SK-N-SH treated with all-trans-retinoic acid at 6 μM for 48 hours (cell line): ENCODE measurements at regions not wholly inside any gene's neighbourhood (a gene's known extent, or its start where the extent isn't known, plus 50 kb on each side); places are given as distances from the start of the nearest gene placed in this dataset.

Source experiments
- ATAC-seq: fragments of 200-7000 bp; cut with Tn5 transposase; 3 replicates; pipeline ENCODE4 v1.9.1; 2020; ENCODE audit warnings: mild to moderate bottlenecking, moderate library complexity
- BACH2 ChIP-seq: fragments of 250-450 bp; sonication (Bioruptor Pico); IDR thresholded peaks from 2 replicates; pipeline ENCODE4 v1.9.0; 2021; ENCODE audit warnings: mild to moderate bottlenecking, borderline replicate concordance
- CSDC2 ChIP-seq: fragments of 250-450 bp; sonication (Bioruptor Pico); IDR thresholded peaks from 2 replicates; pipeline ENCODE4 v1.5.0; 2020; ENCODE audit warnings: mild to moderate bottlenecking, moderate library complexity
- ESRRG ChIP-seq: fragments of 250-450 bp; sonication (Bioruptor Pico); IDR thresholded peaks from 2 replicates; pipeline ENCODE4 v1.6.1; 2021; ENCODE audit warnings: mild to moderate bottlenecking
- ISL1 ChIP-seq: fragments of 250-450 bp; sonication (Bioruptor Pico); IDR thresholded peaks from 2 replicates; pipeline ENCODE4 v2.1.2; 2022; ENCODE audit warnings: mild to moderate bottlenecking, moderate library complexity
- OSR1 ChIP-seq: fragments of 250-450 bp; sonication (Bioruptor Pico); IDR thresholded peaks from 2 replicates; pipeline ENCODE4 v1.8.0; 2022; ENCODE audit warnings: moderate library complexity, mild to moderate bottlenecking, inconsistent platforms
- PPARA ChIP-seq: fragments of 250-450 bp; sonication (Bioruptor Pico); IDR thresholded peaks from 2 replicates; pipeline ENCODE4 v1.5.0; 2020; ENCODE audit warnings: mild to moderate bottlenecking, borderline replicate concordance
- RARB ChIP-seq: fragments of 250-450 bp; sonication (Bioruptor Pico); IDR thresholded peaks from 2 replicates; pipeline ENCODE4 v1.8.0; 2021; ENCODE audit warnings: mild to moderate bottlenecking, moderate library complexity
- SNAI2 ChIP-seq: fragments of 250-450 bp; sonication (Bioruptor Pico); IDR thresholded peaks from 2 replicates; pipeline ENCODE4 v1.5.0; 2020; ENCODE audit warnings: mild to moderate bottlenecking, moderate library complexity
- TCF4 ChIP-seq: fragments of 250-450 bp; sonication (Bioruptor Pico); IDR thresholded peaks from 2 replicates; pipeline ENCODE4 v1.8.0; 2021; ENCODE audit warnings: mild to moderate bottlenecking, moderate library complexity, borderline replicate concordance
- TOX ChIP-seq: fragments of 250-450 bp; sonication (Bioruptor Pico); IDR thresholded peaks from 2 replicates; pipeline ENCODE4 v1.8.0; 2021; ENCODE audit warnings: mild to moderate bottlenecking, moderate library complexity, borderline replicate concordance
- ZC3H10 ChIP-seq: fragments of 250-450 bp; sonication (Bioruptor Pico); IDR thresholded peaks from 2 replicates; pipeline ENCODE4 v1.5.1; 2021; ENCODE audit warnings: mild to moderate bottlenecking, moderate library complexity
- ZFP3 ChIP-seq: fragments of 250-450 bp; sonication (Bioruptor Pico); IDR thresholded peaks from 2 replicates; pipeline ENCODE4 v1.5.0; 2020; ENCODE audit warnings: mild to moderate bottlenecking, moderate library complexity
- ZFP30 ChIP-seq: fragments of 450-650 bp; formaldehyde crosslinking; IDR thresholded peaks from 2 replicates; pipeline ENCODE4 v1.5.0; 2022; ENCODE audit warnings: mild to moderate bottlenecking, moderate library complexity
- ZNF565 ChIP-seq: fragments of 450-650 bp; formaldehyde crosslinking; conservative IDR thresholded peaks from 2 replicates; pipeline ENCODE4 v1.5.0; 2020; ENCODE audit warnings: low read depth, mild to moderate bottlenecking, moderate library complexity
- ZNF70 ChIP-seq: fragments of 450-650 bp; formaldehyde crosslinking; IDR thresholded peaks from 2 replicates; pipeline ENCODE4 v1.5.0; 2020; ENCODE audit warnings: mild to moderate bottlenecking, moderate library complexity
- TF ChIP-seq, protein P1 (sequence below): fragments of 250-450 bp; sonication (Bioruptor Pico); IDR thresholded peaks from 2 replicates; pipeline ENCODE4 v1.5.0; 2020; ENCODE audit warnings: mild to moderate bottlenecking, moderate library complexity
- TF ChIP-seq, protein P2 (sequence below): fragments of 250-450 bp; sonication (Bioruptor Pico); IDR thresholded peaks from 2 replicates; pipeline ENCODE4 v1.5.1; 2020; ENCODE audit warnings: low read depth, mild to moderate bottlenecking, moderate library complexity
- TF ChIP-seq, protein P3 (sequence below): fragments of 250-450 bp; sonication (Bioruptor Pico); IDR thresholded peaks from 2 replicates; pipeline ENCODE4 v1.8.0; 2020; ENCODE audit warnings: mild to moderate bottlenecking, moderate library complexity, borderline replicate concordance
- TF ChIP-seq, protein P4 (sequence below): fragments of 250-450 bp; sonication (Bioruptor Pico); IDR thresholded peaks from 2 replicates; pipeline ENCODE4 v1.8.0; 2021; ENCODE audit warnings: low read depth, mild to moderate bottlenecking, moderate library complexity, borderline replicate concordance
- TF ChIP-seq, protein P5 (sequence below): fragments of 250-450 bp; sonication (Bioruptor Pico); IDR thresholded peaks from 2 replicates; pipeline ENCODE4 v1.5.1; 2021; ENCODE audit warnings: mild to moderate bottlenecking, moderate library complexity

DNA sequence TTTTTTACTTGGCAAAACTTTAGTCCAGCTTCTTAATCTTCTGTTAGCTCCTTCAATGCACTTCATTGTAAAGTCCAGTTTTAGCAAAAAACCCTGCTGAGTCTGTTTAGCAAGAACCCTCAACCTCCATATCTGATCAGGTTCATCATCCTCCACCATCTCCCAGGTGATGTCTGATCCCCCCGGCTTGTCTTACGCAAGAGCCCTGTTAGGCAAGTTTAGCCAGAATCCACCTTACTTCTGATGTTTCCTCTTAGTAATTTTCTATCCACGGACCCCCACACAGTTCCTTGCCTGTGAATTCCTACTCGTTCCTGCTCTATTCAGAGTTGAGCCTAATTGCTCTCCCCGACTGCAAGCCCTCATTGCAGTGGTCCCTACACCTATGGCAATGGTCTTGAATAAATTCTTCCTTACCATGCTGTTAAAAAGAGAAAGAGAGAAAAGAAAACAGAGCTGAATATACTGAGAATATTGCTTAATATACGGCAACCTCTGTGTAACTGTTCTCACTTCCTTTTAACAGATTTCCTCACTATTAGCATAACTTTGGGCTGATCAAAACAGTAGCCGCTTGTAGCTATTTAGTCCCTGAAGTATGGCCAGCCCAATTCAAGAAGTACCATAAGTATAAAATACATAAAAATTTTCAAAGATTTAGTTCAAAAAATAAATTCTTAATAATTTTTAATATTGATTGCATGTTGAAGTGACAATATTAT is 78.7 kb upstream of the MME start (continued):
- TF ChIP-seq, protein P1, sequence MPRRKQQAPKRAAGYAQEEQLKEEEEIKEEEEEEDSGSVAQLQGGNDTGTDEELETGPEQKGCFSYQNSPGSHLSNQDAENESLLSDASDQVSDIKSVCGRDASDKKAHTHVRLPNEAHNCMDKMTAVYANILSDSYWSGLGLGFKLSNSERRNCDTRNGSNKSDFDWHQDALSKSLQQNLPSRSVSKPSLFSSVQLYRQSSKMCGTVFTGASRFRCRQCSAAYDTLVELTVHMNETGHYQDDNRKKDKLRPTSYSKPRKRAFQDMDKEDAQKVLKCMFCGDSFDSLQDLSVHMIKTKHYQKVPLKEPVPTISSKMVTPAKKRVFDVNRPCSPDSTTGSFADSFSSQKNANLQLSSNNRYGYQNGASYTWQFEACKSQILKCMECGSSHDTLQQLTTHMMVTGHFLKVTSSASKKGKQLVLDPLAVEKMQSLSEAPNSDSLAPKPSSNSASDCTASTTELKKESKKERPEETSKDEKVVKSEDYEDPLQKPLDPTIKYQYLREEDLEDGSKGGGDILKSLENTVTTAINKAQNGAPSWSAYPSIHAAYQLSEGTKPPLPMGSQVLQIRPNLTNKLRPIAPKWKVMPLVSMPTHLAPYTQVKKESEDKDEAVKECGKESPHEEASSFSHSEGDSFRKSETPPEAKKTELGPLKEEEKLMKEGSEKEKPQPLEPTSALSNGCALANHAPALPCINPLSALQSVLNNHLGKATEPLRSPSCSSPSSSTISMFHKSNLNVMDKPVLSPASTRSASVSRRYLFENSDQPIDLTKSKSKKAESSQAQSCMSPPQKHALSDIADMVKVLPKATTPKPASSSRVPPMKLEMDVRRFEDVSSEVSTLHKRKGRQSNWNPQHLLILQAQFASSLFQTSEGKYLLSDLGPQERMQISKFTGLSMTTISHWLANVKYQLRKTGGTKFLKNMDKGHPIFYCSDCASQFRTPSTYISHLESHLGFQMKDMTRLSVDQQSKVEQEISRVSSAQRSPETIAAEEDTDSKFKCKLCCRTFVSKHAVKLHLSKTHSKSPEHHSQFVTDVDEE (CRISPR knock-in tag) = no peak
- no peak for TF ChIP-seq ESRRG (CRISPR knock-in tag)

DNA sequence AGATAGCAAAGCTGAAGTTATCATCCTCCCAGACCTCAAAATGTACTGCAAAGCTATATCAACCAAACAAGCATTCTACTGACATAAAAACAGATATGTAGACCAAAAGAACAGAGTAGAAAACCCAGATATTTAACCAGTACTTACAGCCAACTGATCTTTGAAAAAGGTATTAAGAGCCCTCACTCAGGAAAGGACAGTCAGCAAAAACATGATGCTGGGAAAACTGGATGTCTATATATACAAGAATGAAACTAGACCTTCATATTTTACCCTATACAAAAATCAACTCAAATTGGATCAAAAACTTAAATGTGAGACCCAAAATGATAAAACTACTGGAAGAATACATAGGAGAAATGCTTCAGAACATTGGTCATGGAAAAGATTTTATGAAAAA is 87.5 kb upstream of the MME start:
- ATAC-seq = no peak
- no peak for TF ChIP-seq BACH2
- TF ChIP-seq ZFP3 (CRISPR knock-in tag) = no peak
- TF ChIP-seq, protein P2, sequence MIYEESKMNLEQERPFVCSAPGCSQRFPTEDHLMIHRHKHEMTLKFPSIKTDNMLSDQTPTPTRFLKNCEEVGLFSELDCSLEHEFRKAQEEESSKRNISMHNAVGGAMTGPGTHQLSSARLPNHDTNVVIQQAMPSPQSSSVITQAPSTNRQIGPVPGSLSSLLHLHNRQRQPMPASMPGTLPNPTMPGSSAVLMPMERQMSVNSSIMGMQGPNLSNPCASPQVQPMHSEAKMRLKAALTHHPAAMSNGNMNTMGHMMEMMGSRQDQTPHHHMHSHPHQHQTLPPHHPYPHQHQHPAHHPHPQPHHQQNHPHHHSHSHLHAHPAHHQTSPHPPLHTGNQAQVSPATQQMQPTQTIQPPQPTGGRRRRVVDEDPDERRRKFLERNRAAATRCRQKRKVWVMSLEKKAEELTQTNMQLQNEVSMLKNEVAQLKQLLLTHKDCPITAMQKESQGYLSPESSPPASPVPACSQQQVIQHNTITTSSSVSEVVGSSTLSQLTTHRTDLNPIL (CRISPR knock-in tag) = no peak
- TF ChIP-seq TOX = no peak
- TF ChIP-seq TCF4 (CRISPR knock-in tag) = no peak
- TF ChIP-seq SNAI2 (CRISPR knock-in tag) = no peak
- TF ChIP-seq ISL1 (CRISPR knock-in tag) = no peak
- no peak for TF ChIP-seq CSDC2 (CRISPR knock-in tag)
- no peak for TF ChIP-seq OSR1 (CRISPR knock-in tag)
- no peak for TF ChIP-seq PPARA
- no peak for TF ChIP-seq ZFP30
- TF ChIP-seq ZNF565 (CRISPR knock-in tag) = no peak
- no peak for TF ChIP-seq ESRRG (CRISPR knock-in tag)
- TF ChIP-seq, protein P3, sequence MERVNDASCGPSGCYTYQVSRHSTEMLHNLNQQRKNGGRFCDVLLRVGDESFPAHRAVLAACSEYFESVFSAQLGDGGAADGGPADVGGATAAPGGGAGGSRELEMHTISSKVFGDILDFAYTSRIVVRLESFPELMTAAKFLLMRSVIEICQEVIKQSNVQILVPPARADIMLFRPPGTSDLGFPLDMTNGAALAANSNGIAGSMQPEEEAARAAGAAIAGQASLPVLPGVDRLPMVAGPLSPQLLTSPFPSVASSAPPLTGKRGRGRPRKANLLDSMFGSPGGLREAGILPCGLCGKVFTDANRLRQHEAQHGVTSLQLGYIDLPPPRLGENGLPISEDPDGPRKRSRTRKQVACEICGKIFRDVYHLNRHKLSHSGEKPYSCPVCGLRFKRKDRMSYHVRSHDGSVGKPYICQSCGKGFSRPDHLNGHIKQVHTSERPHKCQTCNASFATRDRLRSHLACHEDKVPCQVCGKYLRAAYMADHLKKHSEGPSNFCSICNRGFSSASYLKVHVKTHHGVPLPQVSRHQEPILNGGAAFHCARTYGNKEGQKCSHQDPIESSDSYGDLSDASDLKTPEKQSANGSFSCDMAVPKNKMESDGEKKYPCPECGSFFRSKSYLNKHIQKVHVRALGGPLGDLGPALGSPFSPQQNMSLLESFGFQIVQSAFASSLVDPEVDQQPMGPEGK (CRISPR knock-in tag) = no peak
- no peak for TF ChIP-seq ZNF70 (CRISPR knock-in tag)
- TF ChIP-seq, protein P4, sequence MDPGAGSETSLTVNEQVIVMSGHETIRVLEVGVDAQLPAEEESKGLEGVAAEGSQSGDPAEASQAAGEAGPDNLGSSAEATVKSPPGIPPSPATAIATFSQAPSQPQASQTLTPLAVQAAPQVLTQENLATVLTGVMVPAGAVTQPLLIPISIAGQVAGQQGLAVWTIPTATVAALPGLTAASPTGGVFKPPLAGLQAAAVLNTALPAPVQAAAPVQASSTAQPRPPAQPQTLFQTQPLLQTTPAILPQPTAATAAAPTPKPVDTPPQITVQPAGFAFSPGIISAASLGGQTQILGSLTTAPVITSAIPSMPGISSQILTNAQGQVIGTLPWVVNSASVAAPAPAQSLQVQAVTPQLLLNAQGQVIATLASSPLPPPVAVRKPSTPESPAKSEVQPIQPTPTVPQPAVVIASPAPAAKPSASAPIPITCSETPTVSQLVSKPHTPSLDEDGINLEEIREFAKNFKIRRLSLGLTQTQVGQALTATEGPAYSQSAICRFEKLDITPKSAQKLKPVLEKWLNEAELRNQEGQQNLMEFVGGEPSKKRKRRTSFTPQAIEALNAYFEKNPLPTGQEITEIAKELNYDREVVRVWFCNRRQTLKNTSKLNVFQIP = no peak
- TF ChIP-seq RARB (CRISPR knock-in tag) = no peak
- no peak for TF ChIP-seq ZC3H10 (CRISPR knock-in tag)

DNA sequence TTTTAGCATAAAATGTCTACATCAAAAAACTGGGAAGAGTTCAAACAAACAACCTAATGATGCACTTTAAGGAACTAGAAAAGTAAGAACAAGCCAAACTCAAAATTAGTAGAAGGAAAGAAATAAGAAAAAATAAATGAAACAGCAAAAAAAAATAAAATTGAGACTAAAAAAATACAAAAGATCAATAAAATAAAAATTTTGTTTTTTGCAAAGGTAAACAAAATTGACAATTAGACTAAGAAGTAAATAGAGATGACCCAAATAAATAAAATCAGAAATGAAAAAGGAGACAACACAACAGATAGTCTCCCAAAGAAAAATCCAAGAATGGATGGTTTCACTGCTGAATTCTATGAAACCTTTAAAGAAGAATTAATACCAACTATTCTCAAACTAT is 89.6 kb upstream of the MME start:
- TF ChIP-seq PPARA = no peak
- no peak for TF ChIP-seq RARB (CRISPR knock-in tag)
- TF ChIP-seq, protein P3 (CRISPR knock-in tag) = no peak
- TF ChIP-seq ZFP3 (CRISPR knock-in tag) = no peak
- TF ChIP-seq ESRRG (CRISPR knock-in tag) = no peak
- TF ChIP-seq, protein P5, sequence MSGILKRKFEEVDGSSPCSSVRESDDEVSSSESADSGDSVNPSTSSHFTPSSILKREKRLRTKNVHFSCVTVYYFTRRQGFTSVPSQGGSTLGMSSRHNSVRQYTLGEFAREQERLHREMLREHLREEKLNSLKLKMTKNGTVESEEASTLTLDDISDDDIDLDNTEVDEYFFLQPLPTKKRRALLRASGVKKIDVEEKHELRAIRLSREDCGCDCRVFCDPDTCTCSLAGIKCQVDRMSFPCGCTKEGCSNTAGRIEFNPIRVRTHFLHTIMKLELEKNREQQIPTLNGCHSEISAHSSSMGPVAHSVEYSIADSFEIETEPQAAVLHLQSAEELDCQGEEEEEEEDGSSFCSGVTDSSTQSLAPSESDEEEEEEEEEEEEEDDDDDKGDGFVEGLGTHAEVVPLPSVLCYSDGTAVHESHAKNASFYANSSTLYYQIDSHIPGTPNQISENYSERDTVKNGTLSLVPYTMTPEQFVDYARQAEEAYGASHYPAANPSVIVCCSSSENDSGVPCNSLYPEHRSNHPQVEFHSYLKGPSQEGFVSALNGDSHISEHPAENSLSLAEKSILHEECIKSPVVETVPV (CRISPR knock-in tag) = no peak
- TF ChIP-seq CSDC2 (CRISPR knock-in tag) = no peak
- no peak for ATAC-seq
